NCI-H82 treated with DMSO at 0.1 percent for 48 hours (cell line): ENCODE measurements at regions not wholly inside any gene's neighbourhood (a gene's known extent, or its start where the extent isn't known, plus 50 kb on each side); places are given as distances from the start of the nearest gene placed in this dataset.
"Not testable (repeated sequence)": the region's sequence is repeated elsewhere in the genome, so short reads cannot be mapped to it uniquely, and the experiment has no call there.

Source experiments
- DNase-seq: peaks from one replicate; lab custom pipeline; 2025; ENCODE audit not compliant: unreplicated experiment; lab: John Stamatoyannopoulos, UW

- DNase-seq: no peak
Measured at GRCh38 chr10:7070950-7071349, 339.9 kb downstream of the SFMBT2 start.

GRCh38 chr10:7069706-7070105, 341.1 kb downstream of the SFMBT2 start:
- DNase-seq: no peak

- no peak for DNase-seq
Measured at GRCh38 chr10:7056216-7056615, 354.6 kb downstream of the SFMBT2 start.

GRCh38 chr10:7054915-7055314, 355.9 kb downstream of the SFMBT2 start:
- no peak for DNase-seq

GRCh38 chr10:7053195-7053594, 357.6 kb downstream of the SFMBT2 start:
- DNase-seq: no peak

- DNase-seq: not testable (repeated sequence)
Measured at GRCh38 chr10:7050024-7050423, 360.8 kb downstream of the SFMBT2 start.

GRCh38 chr10:7048061-7048460, 362.8 kb downstream of the SFMBT2 start:
- DNase-seq: no peak

GRCh38 chr10:7046615-7047014, 364.2 kb downstream of the SFMBT2 start:
- DNase-seq: no peak

- no peak for DNase-seq
Measured at GRCh38 chr10:7045891-7046599, 364.8 kb downstream of the SFMBT2 start.

- no peak for DNase-seq
Measured at GRCh38 chr10:7043055-7043653, 367.7 kb downstream of the SFMBT2 start.

GRCh38 chr10:7042419-7043054, 368.3 kb downstream of the SFMBT2 start:
- DNase-seq: no peak

GRCh38 chr10:7042000-7042399, 368.8 kb downstream of the SFMBT2 start:
- DNase-seq: no peak

GRCh38 chr10:7040681-7041080, 370.2 kb downstream of the SFMBT2 start:
- DNase-seq: no peak

- no peak for DNase-seq
Measured at GRCh38 chr10:7039859-7040258, 371.0 kb downstream of the SFMBT2 start.

GRCh38 chr10:7038416-7038815, 372.4 kb downstream of the SFMBT2 start:
- no peak for DNase-seq

- DNase-seq: not testable (repeated sequence)
Measured at GRCh38 chr10:7037434-7037833, 373.4 kb downstream of the SFMBT2 start.

- DNase-seq: no peak
Measured at GRCh38 chr10:7036951-7037350, 373.9 kb downstream of the SFMBT2 start.

- DNase-seq: no peak
Measured at GRCh38 chr10:7035126-7035761, 375.6 kb downstream of the SFMBT2 start.

GRCh38 chr10:7033031-7033430, 377.8 kb downstream of the SFMBT2 start:
- no peak for DNase-seq

- DNase-seq: no peak
Measured at GRCh38 chr10:7030134-7030855, 380.5 kb downstream of the SFMBT2 start.

GRCh38 chr10:7029672-7030071, 381.2 kb downstream of the SFMBT2 start:
- no peak for DNase-seq
